GM23338 (cell line): ENCODE measurements at regions not wholly inside any gene's neighbourhood (a gene's known extent, or its start where the extent isn't known, plus 50 kb on each side); places are given as distances from the start of the nearest gene placed in this dataset.

ENCODE experiments used
- ATAC-seq: fragments of 200-7000 bp; cut with Tn5 transposase; 3 replicates; pipeline ENCODE4 v1.9.1; 2020
- DNase-seq: peaks from one replicate; pipeline ENCODE4 v3.0.0-alpha.2; 2015; ENCODE audit warnings: low spot score
- H2AFZ ChIP-seq: fragments of 200-600 bp; sonication (generic); 2 replicates; pipeline ENCODE4 v1.8.0; 2016; ENCODE audit warnings: antibody characterized with exemption, mild to moderate bottlenecking, moderate library complexity
- H3F3A ChIP-seq: fragments of 200-600 bp; sonication (generic); replicated peaks from 2 replicates; pipeline ENCODE4 v1.8.0; 2017; ENCODE audit warnings: antibody characterized with exemption, mixed run types, low read depth
- H3K27ac ChIP-seq: fragments of 200-600 bp; sonication (generic); 2 replicates; pipeline ENCODE4 v1.6.1; 2016; ENCODE audit warnings: low read depth
- H3K27me3 ChIP-seq: fragments of 200-600 bp; sonication (generic); 2 replicates; pipeline ENCODE4 v1.8.0; 2016; ENCODE audit warnings: mild to moderate bottlenecking, mixed run types, moderate library complexity; ENCODE audit not compliant: insufficient read depth
- H3K36me3 ChIP-seq: fragments of 200-600 bp; sonication (generic); 2 replicates; pipeline ENCODE4 v1.8.0; 2016; ENCODE audit warnings: mild to moderate bottlenecking; ENCODE audit not compliant: insufficient read depth
- H3K4me1 ChIP-seq: fragments of 200-600 bp; sonication (generic); 2 replicates; pipeline ENCODE4 v1.8.0; 2016; ENCODE audit warnings: mild to moderate bottlenecking, moderate library complexity; ENCODE audit not compliant: insufficient read depth
- H3K4me2 ChIP-seq: fragments of 200-600 bp; sonication (generic); 2 replicates; pipeline ENCODE4 v1.7.1; 2017; ENCODE audit warnings: mixed run types
- H3K4me3 ChIP-seq: fragments of 200-600 bp; sonication (generic); 2 replicates; pipeline ENCODE4 v1.6.1; 2016; ENCODE audit warnings: mixed run types
- H3K79me2 ChIP-seq: fragments of 200-600 bp; sonication (generic); replicated peaks from 2 replicates; pipeline ENCODE4 v1.8.0; 2017; ENCODE audit warnings: mild to moderate bottlenecking; ENCODE audit not compliant: insufficient read depth
- H3K9me2 ChIP-seq: fragments of 200-600 bp; sonication (generic); 2 replicates; pipeline ENCODE4 v1.8.0; 2017; ENCODE audit not compliant: insufficient read depth
- H4K20me1 ChIP-seq: fragments of 200-600 bp; sonication (generic); replicated peaks from 2 replicates; pipeline ENCODE4 v1.8.0; 2017; ENCODE audit warnings: mild to moderate bottlenecking; ENCODE audit not compliant: insufficient read depth
- H3K27ac Mint-ChIP-seq: 2 replicates; pipeline ENCODE4 v1.8.0; 2020; ENCODE audit warnings: inconsistent platforms, mild to moderate bottlenecking, moderate library complexity, mixed read lengths
- H3K27me3 Mint-ChIP-seq: 3 replicates; pipeline ENCODE4 v1.8.0; 2022; ENCODE audit warnings: low read depth, mild to moderate bottlenecking, moderate library complexity, mixed read lengths, inconsistent platforms; ENCODE audit not compliant: insufficient read depth, poor library complexity
- H3K36me3 Mint-ChIP-seq: 3 replicates; pipeline ENCODE4 v1.8.0; 2021; ENCODE audit warnings: low read depth, mild to moderate bottlenecking, inconsistent platforms, moderate library complexity, mixed read lengths
- H3K4me1 Mint-ChIP-seq: 3 replicates; pipeline ENCODE4 v1.8.0; 2020; ENCODE audit warnings: mild to moderate bottlenecking, inconsistent platforms, mixed read lengths
- H3K4me3 Mint-ChIP-seq: 3 replicates; pipeline ENCODE4 v1.8.0; 2021; ENCODE audit warnings: moderate library complexity, mild to moderate bottlenecking, inconsistent platforms, mixed read lengths
- H3K9me3 Mint-ChIP-seq: 3 replicates; pipeline ENCODE4 v1.8.0; 2020; ENCODE audit warnings: moderate library complexity, mild to moderate bottlenecking, inconsistent platforms, mixed read lengths
- CREB1 ChIP-seq: fragments of 250-450 bp; sonication (Bioruptor Pico); IDR thresholded peaks from 2 replicates; pipeline ENCODE4 v1.5.0; 2020; ENCODE audit warnings: low read depth, mild to moderate bottlenecking, moderate library complexity
- CTCF ChIP-seq, 2 experiments: fragments of 200-600 bp in 1 of 2; sonication (generic) in 1 of 2; conservative IDR thresholded peaks; 2 replicates each; pipeline versions ENCODE4 v1.5.1 to v1.6.1; 2016 to 2017; ENCODE audit warnings: antibody characterized with exemption in 2 of 2, low read depth in 2 of 2, mild to moderate bottlenecking in 2 of 2, moderate library complexity in 1 of 2
- ETS1 ChIP-seq: IDR thresholded peaks from 2 replicates; pipeline ENCODE4 v1.6.1; 2016; ENCODE audit warnings: antibody characterized with exemption
- EZH2 ChIP-seq: fragments of 200-600 bp; sonication (generic); IDR thresholded peaks from one replicate; pipeline ENCODE4 v1.8.0; 2017; ENCODE audit warnings: antibody characterized with exemption, mild to moderate bottlenecking, low read depth; ENCODE audit not compliant: unreplicated experiment
- EZH2phosphoT487 ChIP-seq: fragments of 200-600 bp; sonication (generic); IDR thresholded peaks from one replicate; pipeline ENCODE4 v1.8.1; 2018; ENCODE audit warnings: antibody characterized with exemption; ENCODE audit not compliant: unreplicated experiment
- JUNB ChIP-seq: IDR thresholded peaks from one replicate; pipeline ENCODE4 v1.6.1; 2016; ENCODE audit warnings: antibody characterized with exemption; ENCODE audit not compliant: unreplicated experiment
- NANOG ChIP-seq: IDR thresholded peaks from 2 replicates; pipeline ENCODE4 v1.6.1; 2016; ENCODE audit warnings: antibody characterized with exemption, borderline replicate concordance
- REST ChIP-seq: IDR thresholded peaks from one replicate; pipeline ENCODE4 v1.6.1; 2018; ENCODE audit warnings: antibody characterized with exemption; ENCODE audit not compliant: unreplicated experiment
- STAT1 ChIP-seq: IDR thresholded peaks from one replicate; pipeline ENCODE4 v1.6.1; 2016; ENCODE audit warnings: antibody characterized with exemption; ENCODE audit not compliant: unreplicated experiment
- ZNF114 ChIP-seq: fragments of 250-450 bp; sonication (Bioruptor Pico); IDR thresholded peaks from 2 replicates; pipeline ENCODE4 v1.5.0; 2020; ENCODE audit warnings: mild to moderate bottlenecking, moderate library complexity

- TF ChIP-seq JUNB, result no peak
- no peak for TF ChIP-seq ETS1
- TF ChIP-seq CREB1 (CRISPR knock-in tag), result no peak
- TF ChIP-seq STAT1, result no peak
- TF ChIP-seq NANOG, result no peak
- no peak for TF ChIP-seq EZH2phosphoT487
- no peak for TF ChIP-seq REST
These were observed 90.3 kb upstream of the MOCS2 start (continued) for GRCh38 chr5:53199882-53200281.

GRCh38 chr5:53200306-53200705 lies 90.7 kb upstream of the MOCS2 start:
- Mint-ChIP-seq H3K36me3 (no peaks in the 10 kb centered on the region), H3K4me3 (no peak overlapping the region), H3K27me3 (no peaks in the 10 kb centered on the region), H3K4me1 (no peaks in the 10 kb centered on the region), H3K9me3 (no peaks in the 10 kb centered on the region), H3K27ac (no peak overlapping the region)
- H3K27ac ChIP-seq, result no peak overlapping the region
- H3K27me3 ChIP-seq, result no peaks in the 10 kb centered on the region
- H4K20me1 ChIP-seq, result no peaks in the 10 kb centered on the region
- DNase-seq (no peak), ATAC-seq (no peak)
- H3K79me2 ChIP-seq, result no peaks in the 10 kb centered on the region
- H2AFZ ChIP-seq, result peak overlapping the region; percentile 85
- H3K4me3 ChIP-seq, result no peak overlapping the region
- no peaks in the 10 kb centered on the region for H3K36me3 ChIP-seq
- no peaks in the 10 kb centered on the region for H3K9me2 ChIP-seq
- no peak overlapping the region for H3K4me2 ChIP-seq
- no peaks in the 10 kb centered on the region for H3K4me1 ChIP-seq
- H3F3A ChIP-seq, result no peaks in the 10 kb centered on the region
- TF ChIP-seq CTCF (conservative IDR thresholded peaks at IDR 0.05; ENCODE audit: low read depth in 2 of 2), result no peak
- TF ChIP-seq CREB1 (CRISPR knock-in tag), result no peak
- no peak for TF ChIP-seq EZH2
- TF ChIP-seq REST, result no peak
- no peak for TF ChIP-seq EZH2phosphoT487
- no peak for TF ChIP-seq JUNB
- no peak for TF ChIP-seq ZNF114 (CRISPR knock-in tag)
